DOHH2 (cell line): ENCODE measurements at regions not wholly inside any gene's neighbourhood (a gene's known extent, or its start where the extent isn't known, plus 50 kb on each side); places are given as distances from the start of the nearest gene placed in this dataset.
A peak's percentile ranks its signal among the peaks of the same experiment; 100 is the strongest.

Experiments
- H3F3A ChIP-seq: fragments of 200-600 bp; sonication (generic), shearing (Covaris generic); 2 replicates; pipeline ENCODE4 v1.6.0; 2016; ENCODE audit warnings: antibody characterized with exemption, mild to moderate bottlenecking; ENCODE audit not compliant: control insufficient read depth, insufficient read depth
- H3K27ac ChIP-seq: fragments of 200-600 bp; sonication (generic); 2 replicates; pipeline ENCODE4 v1.5.1; 2014; ENCODE audit warnings: low read depth, mild to moderate bottlenecking, low read length, moderate library complexity
- H3K27me3 ChIP-seq: fragments of 200-600 bp; sonication (generic); 2 replicates; pipeline ENCODE4 v1.6.1; 2014; ENCODE audit warnings: mild to moderate bottlenecking, low read length, mixed read lengths; ENCODE audit not compliant: control insufficient read depth
- H3K36me3 ChIP-seq: fragments of 200-600 bp; sonication (generic); 2 replicates; pipeline ENCODE4 v1.6.1; 2014; ENCODE audit warnings: mild to moderate bottlenecking, low read length, moderate library complexity, mixed read lengths; ENCODE audit not compliant: control insufficient read depth
- H3K4me1 ChIP-seq: fragments of 200-600 bp; sonication (generic); 2 replicates; pipeline ENCODE4 v1.6.1; 2014; ENCODE audit warnings: mild to moderate bottlenecking, low read length, mixed read lengths; ENCODE audit not compliant: control insufficient read depth
- H3K4me2 ChIP-seq: fragments of 200-600 bp; sonication (generic); 2 replicates; pipeline ENCODE4 v1.6.0; 2014; ENCODE audit warnings: mild to moderate bottlenecking, low read length, moderate library complexity
- H3K4me3 ChIP-seq: fragments of 200-600 bp; sonication (generic); 2 replicates; pipeline ENCODE4 v1.5.1; 2014; ENCODE audit warnings: mild to moderate bottlenecking, low read length, mixed read lengths
- H3K79me2 ChIP-seq: fragments of 200-600 bp; sonication (generic); 2 replicates; pipeline ENCODE4 v1.6.1; 2014; ENCODE audit warnings: mild to moderate bottlenecking, low read length, mixed read lengths; ENCODE audit not compliant: control insufficient read depth
- H3K9me2 ChIP-seq: fragments of 200-600 bp; sonication (generic); replicated peaks from 2 replicates; pipeline ENCODE4 v1.6.1; 2014; ENCODE audit warnings: mild to moderate bottlenecking, low read length, mixed read lengths; ENCODE audit not compliant: control insufficient read depth
- H3K9me3 ChIP-seq: fragments of 200-600 bp; sonication (generic); 2 replicates; pipeline ENCODE4 v1.6.1; 2014; ENCODE audit warnings: antibody characterized with exemption, low read length, mixed read lengths; ENCODE audit not compliant: control insufficient read depth, insufficient read depth
- H4K20me1 ChIP-seq: fragments of 200-600 bp; sonication (generic); 2 replicates; pipeline ENCODE4 v1.6.0; 2014; ENCODE audit warnings: low read depth, mild to moderate bottlenecking, antibody characterized with exemption, low read length, moderate library complexity; ENCODE audit not compliant: control insufficient read depth, insufficient read depth
- CTCF ChIP-seq: fragments of 200-600 bp; sonication (generic); IDR thresholded peaks from one replicate; pipeline ENCODE4 v1.5.1; 2014; ENCODE audit warnings: antibody characterized with exemption, mild to moderate bottlenecking, low read depth, low read length; ENCODE audit not compliant: poor library complexity, severe bottlenecking
- EZH2phosphoT487 ChIP-seq: fragments of 200-600 bp; sonication (generic); IDR thresholded peaks from 2 replicates; pipeline ENCODE4 v1.6.1; 2017; ENCODE audit warnings: borderline replicate concordance, mild to moderate bottlenecking, antibody characterized with exemption, low read length, moderate library complexity, mixed read lengths

GRCh38 chr13:73857106-73857505 lies 277.1 kb downstream of the KLF12 start:
- no peaks in the 10 kb centered on the region for H3K27me3 ChIP-seq
- peaks cover 7% of the 10 kb centered on the region for H3K4me1 ChIP-seq
- H4K20me1 ChIP-seq: no peaks in the 10 kb centered on the region
- H3K36me3 ChIP-seq: 0 out of 2 replicates have a peak, but pooled peaks cover 3% of the 10 kb centered on the region
- H3K9me2 ChIP-seq: no peaks in the 10 kb centered on the region
- no peak overlapping the region for H3K4me3 ChIP-seq
- H3K4me2 ChIP-seq: no peak overlapping the region
- H3K79me2 ChIP-seq: no peaks in the 10 kb centered on the region
- no peak for TF ChIP-seq CTCF
- TF ChIP-seq EZH2phosphoT487: no peak
- no peaks in the 10 kb centered on the region for H3F3A ChIP-seq
- H3K9me3 ChIP-seq: no peaks in the 10 kb centered on the region
- no peak overlapping the region for H3K27ac ChIP-seq

GRCh38 chr13:73851104-73851503 lies 283.1 kb downstream of the KLF12 start:
- Histone ChIP-seq H3K27me3 (no peaks in the 10 kb centered on the region), H3K79me2 (peaks cover 4% of the 10 kb centered on the region; the same call in 1 of the 2 replicates), H3F3A (peaks cover 2% of the 10 kb centered on the region; the same call in 1 of the 2 replicates), H3K9me2 (no peaks in the 10 kb centered on the region), H3K27ac (no peak overlapping the region), H3K9me3 (no peaks in the 10 kb centered on the region), H4K20me1 (no peaks in the 10 kb centered on the region), H3K4me3 (0 out of 2 replicates have a peak overlapping the region, but pooled peaks have one; percentile 3), H3K4me2 (peak overlapping the region; percentile 44), H3K4me1 (peaks cover 36% of the 10 kb centered on the region), H3K36me3 (peaks cover 5% of the 10 kb centered on the region)
- TF ChIP-seq EZH2phosphoT487 (no peak), CTCF (no peak)

GRCh38 chr13:73850104-73850873 lies 283.9 kb downstream of the KLF12 start:
- no peak for TF ChIP-seq CTCF
- H3K4me2 ChIP-seq: peak overlapping the region; percentile 44
- H3K36me3 ChIP-seq: peaks cover 14% of the 10 kb centered on the region
- H3K27me3 ChIP-seq: no peaks in the 10 kb centered on the region
- 0 out of 2 replicates have a peak overlapping the region, but pooled peaks have one; percentile 3 for H3K4me3 ChIP-seq
- no peak overlapping the region for H3K27ac ChIP-seq
- H3K9me2 ChIP-seq: no peaks in the 10 kb centered on the region
- peaks cover 4% of the 10 kb centered on the region; the same call in 1 of the 2 replicates for H3K79me2 ChIP-seq
- H3K9me3 ChIP-seq: no peaks in the 10 kb centered on the region
- H4K20me1 ChIP-seq: no peaks in the 10 kb centered on the region
- H3K4me1 ChIP-seq: peaks cover 36% of the 10 kb centered on the region
- H3F3A ChIP-seq: peaks cover 2% of the 10 kb centered on the region; the same call in 1 of the 2 replicates
